A549 (cell line): ENCODE measurements at regions not wholly inside any gene's neighbourhood (a gene's known extent, or its start where the extent isn't known, plus 50 kb on each side); places are given as distances from the start of the nearest gene placed in this dataset.

Experiments used
- CEBPB ChIP-seq, 2 experiments: fragments of >200 bp in 1 of 2; sonication (Bioruptor Twin) in 1 of 2; formaldehyde crosslinking in 1 of 2; IDR thresholded peaks; 2 replicates each; pipeline ENCODE4 v1.6.1; 2012 to 2016
- CHD4 ChIP-seq: fragments of 200-600 bp; sonication (generic); IDR thresholded peaks from 2 replicates; pipeline ENCODE4 v1.6.1; 2016; ENCODE audit warnings: antibody characterized with exemption, mild to moderate bottlenecking, borderline replicate concordance
- EP300 ChIP-seq, 2 experiments: fragments of >200 bp; sonication (Bioruptor Twin); formaldehyde crosslinking; IDR thresholded peaks; 2 replicates in 1 of 2; 3 replicates in 1 of 2; pipeline ENCODE4 v1.6.1; 2016 to 2017
- JUN ChIP-seq, 2 experiments: fragments of >200 bp; sonication (Bioruptor Twin); formaldehyde crosslinking; IDR thresholded peaks; 2 replicates in 1 of 2; 3 replicates in 1 of 2; pipeline ENCODE4 v1.6.1; 2016 to 2017
- MAX ChIP-seq: IDR thresholded peaks from 2 replicates; pipeline ENCODE4 v1.6.1; 2012
- NFE2L2 ChIP-seq: fragments of 150-350 bp; conservative IDR thresholded peaks from 2 replicates; pipeline ENCODE4 v1.6.1; 2014; ENCODE audit warnings: low read length
- POLR2A ChIP-seq: IDR thresholded peaks from 2 replicates; pipeline ENCODE4 v1.6.1; 2012; ENCODE audit warnings: mild to moderate bottlenecking, low read length
- RAD21 ChIP-seq, 2 experiments: fragments of >200 bp in 1 of 2; sonication (Bioruptor Twin) in 1 of 2; formaldehyde crosslinking in 1 of 2; IDR thresholded peaks in 1 of 2; conservative IDR thresholded peaks in 1 of 2; 2 replicates in 1 of 2; 3 replicates in 1 of 2; pipeline ENCODE4 v1.6.1; 2012 to 2018; ENCODE audit warnings: inconsistent platforms in 1 of 2
- RCOR1 ChIP-seq: fragments of 150-350 bp; IDR thresholded peaks from 2 replicates; pipeline ENCODE4 v1.6.1; 2014; ENCODE audit warnings: antibody characterized with exemption, low read length, low read depth
- RFX5 ChIP-seq: fragments of 450-650 bp; IDR thresholded peaks from 2 replicates; pipeline ENCODE4 v1.7.1; 2014; ENCODE audit warnings: antibody characterized with exemption, mild to moderate bottlenecking, moderate library complexity
- SMC3 ChIP-seq: fragments of >200 bp; sonication (Bioruptor Twin); formaldehyde crosslinking; IDR thresholded peaks from 3 replicates; pipeline ENCODE4 v1.6.1; 2018; ENCODE audit warnings: inconsistent platforms
- TF ChIP-seq, protein P1 (sequence below): fragments of >200 bp; sonication (Bioruptor Twin); formaldehyde crosslinking; IDR thresholded peaks from 3 replicates; pipeline ENCODE4 v1.5.1; 2016

- TF ChIP-seq, protein P1, sequence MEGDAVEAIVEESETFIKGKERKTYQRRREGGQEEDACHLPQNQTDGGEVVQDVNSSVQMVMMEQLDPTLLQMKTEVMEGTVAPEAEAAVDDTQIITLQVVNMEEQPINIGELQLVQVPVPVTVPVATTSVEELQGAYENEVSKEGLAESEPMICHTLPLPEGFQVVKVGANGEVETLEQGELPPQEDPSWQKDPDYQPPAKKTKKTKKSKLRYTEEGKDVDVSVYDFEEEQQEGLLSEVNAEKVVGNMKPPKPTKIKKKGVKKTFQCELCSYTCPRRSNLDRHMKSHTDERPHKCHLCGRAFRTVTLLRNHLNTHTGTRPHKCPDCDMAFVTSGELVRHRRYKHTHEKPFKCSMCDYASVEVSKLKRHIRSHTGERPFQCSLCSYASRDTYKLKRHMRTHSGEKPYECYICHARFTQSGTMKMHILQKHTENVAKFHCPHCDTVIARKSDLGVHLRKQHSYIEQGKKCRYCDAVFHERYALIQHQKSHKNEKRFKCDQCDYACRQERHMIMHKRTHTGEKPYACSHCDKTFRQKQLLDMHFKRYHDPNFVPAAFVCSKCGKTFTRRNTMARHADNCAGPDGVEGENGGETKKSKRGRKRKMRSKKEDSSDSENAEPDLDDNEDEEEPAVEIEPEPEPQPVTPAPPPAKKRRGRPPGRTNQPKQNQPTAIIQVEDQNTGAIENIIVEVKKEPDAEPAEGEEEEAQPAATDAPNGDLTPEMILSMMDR, result no peak
- TF ChIP-seq SMC3 (no peak), NFE2L2 (no peak), MAX (no peak), RCOR1 (no peak), EP300 (IDR thresholded peaks at IDR 0.05) (no peak; a peak in 1 of 5 replicates), RAD21 (conservative IDR thresholded peaks at IDR 0.05 in 1 of 2, IDR thresholded peaks at IDR 0.05 in 1 of 2) (peak in 1 of 2 experiments; percentile 15; a peak in 1 of 5 replicates), CEBPB (IDR thresholded peaks at IDR 0.05) (no peak), RFX5 (no peak), POLR2A (no peak), JUN (IDR thresholded peaks at IDR 0.05) (no peak), CHD4 (no peak)
Measured at GRCh38 chr20:48298851-48299484, 513.7 kb upstream of the SULF2 start.
